H1 (cell line): ENCODE measurements at regions not wholly inside any gene's neighbourhood (a gene's known extent, or its start where the extent isn't known, plus 50 kb on each side); places are given as distances from the start of the nearest gene placed in this dataset.

Experiments used
- CTCF ChIA-PET: fragments of 300-600 bp; sonication (Branson Sonifier 250); formaldehyde crosslinking; loops from one replicate; lab custom pipeline; 2021; ENCODE audit not compliant: partially characterized antibody; lab: Charles Lee
- POLR2A ChIA-PET: fragments of 300-600 bp; sonication (Branson Sonifier 250); formaldehyde crosslinking; loops from one replicate; lab custom pipeline; 2021; ENCODE audit warnings: inconsistent platforms; ENCODE audit not compliant: partially characterized antibody; lab: Charles Lee
- DNase-seq, 2 experiments: peaks; one replicate each; pipeline versions ENCODE4 v3.0.0 to v3.0.0-alpha.2; 2010 to 2022; ENCODE audit warnings: low spot score in 2 of 2, low read depth in 1 of 2, mixed read lengths in 1 of 2
- FAIRE-seq: peaks from 2 replicates; lab custom pipeline; 2011; peaks lifted over from hg19 to GRCh38; lab: Jason Lieb, UNC
- H2AFZ ChIP-seq: 2 replicates; pipeline ENCODE4 v1.8.1; 2012; ENCODE audit warnings: low read length, inconsistent platforms
- H2AK5ac ChIP-seq: 2 replicates; pipeline ENCODE4 v1.6.1; 2013; ENCODE audit warnings: low read depth, low read length
- H2BK120ac ChIP-seq: replicated peaks from 2 replicates; pipeline ENCODE3; 2013; ENCODE audit warnings: low read depth, low read length, inconsistent platforms
- H2BK12ac ChIP-seq: 2 replicates; pipeline ENCODE4 v1.6.1; 2013; ENCODE audit warnings: low read depth, low read length
- H2BK15ac ChIP-seq: 2 replicates; pipeline ENCODE4 v1.6.1; 2013; ENCODE audit warnings: low read length
- H2BK20ac ChIP-seq: 2 replicates; pipeline ENCODE4 v1.6.1; 2013; ENCODE audit warnings: low read length
- H2BK5ac ChIP-seq: 2 replicates; pipeline ENCODE4 v1.6.1; 2013; ENCODE audit warnings: low read depth, low read length
- H3K14ac ChIP-seq: 2 replicates; pipeline ENCODE4 v1.6.1; 2013; ENCODE audit warnings: inconsistent platforms; ENCODE audit not compliant: insufficient read length
- H3K18ac ChIP-seq: 2 replicates; pipeline ENCODE4 v1.6.1; 2013; ENCODE audit warnings: low read length; ENCODE audit errors: extremely low read depth
- H3K23ac ChIP-seq: 2 replicates; pipeline ENCODE4 v1.6.1; 2013; ENCODE audit warnings: inconsistent platforms; ENCODE audit not compliant: insufficient read length
- H3K23me2 ChIP-seq: 2 replicates; pipeline ENCODE4 v1.6.1; 2013; ENCODE audit warnings: low read depth, low read length
- H3K27ac ChIP-seq: 2 replicates; pipeline ENCODE4 v1.6.1; 2011; ENCODE audit warnings: low read depth, low read length, inconsistent platforms
- H3K27me3 ChIP-seq, 4 experiments: replicated peaks in 1 of 4; 1 replicate in 1 of 4; 2 replicates in 3 of 4; pipeline versions ENCODE4 v1.6.1 to v1.8.1; 2011 to 2013; ENCODE audit warnings: low read length in 3 of 4, mild to moderate bottlenecking in 3 of 4, inconsistent platforms in 2 of 4, mixed read lengths in 2 of 4, moderate library complexity in 1 of 4; ENCODE audit not compliant: control insufficient read depth in 3 of 4, insufficient read depth in 3 of 4; ENCODE audit errors: extremely low read depth in 1 of 4
- H3K36me3 ChIP-seq, 4 experiments: 2 replicates each; pipeline versions ENCODE4 v1.6.1 to v1.8.1; 2011 to 2013; ENCODE audit warnings: mild to moderate bottlenecking in 4 of 4, low read length in 3 of 4, moderate library complexity in 2 of 4, control low read depth in 1 of 4, inconsistent platforms in 1 of 4; ENCODE audit not compliant: insufficient read depth in 4 of 4, control insufficient read depth in 2 of 4
- H3K4ac ChIP-seq: replicated peaks from 2 replicates; pipeline ENCODE3; 2013; ENCODE audit warnings: low read length, low read depth, mixed read lengths, inconsistent platforms; ENCODE audit not compliant: insufficient read length
- H3K4me1 ChIP-seq, 4 experiments: replicated peaks in 1 of 4; 1 replicate in 1 of 4; 2 replicates in 3 of 4; pipeline versions ENCODE4 v1.6.1 to v1.8.1; 2011 to 2013; ENCODE audit warnings: low read length in 3 of 4, inconsistent platforms in 2 of 4, mixed read lengths in 1 of 4; ENCODE audit not compliant: insufficient read depth in 4 of 4, control insufficient read depth in 3 of 4
- H3K4me2 ChIP-seq, 2 experiments: 2 replicates each; pipeline versions ENCODE4 v1.6.1 to v1.8.1; 2011 to 2013; ENCODE audit warnings: low read depth in 2 of 2, low read length in 2 of 2, control low read depth in 1 of 2, inconsistent platforms in 1 of 2, mild to moderate bottlenecking in 1 of 2; ENCODE audit not compliant: insufficient read depth in 1 of 2
- H3K4me3 ChIP-seq, 4 experiments: fragments of 200-600, 300-600 bp in 1 of 4; sonication (generic), shearing (Covaris generic), sonication (Bioruptor Twin) in 1 of 4; 2 replicates each; pipeline versions ENCODE4 v1.5.1 to v1.8.1; 2011 to 2016; ENCODE audit warnings: low read length in 4 of 4, low read depth in 3 of 4, control low read depth in 2 of 4, inconsistent platforms in 2 of 4, mild to moderate bottlenecking in 2 of 4, mixed read lengths in 1 of 4, moderate library complexity in 1 of 4; ENCODE audit not compliant: insufficient read depth in 2 of 4; ENCODE audit errors: extremely low read depth in 1 of 4
- H3K56ac ChIP-seq: replicated peaks from 2 replicates; pipeline ENCODE3; 2013; ENCODE audit warnings: low read depth, mild to moderate bottlenecking, mixed read lengths, low read length, inconsistent platforms; ENCODE audit not compliant: insufficient read length
- H3K79me1 ChIP-seq: 2 replicates; pipeline ENCODE4 v1.6.1; 2013; ENCODE audit warnings: low read depth, low read length, control low read depth
- H3K79me2 ChIP-seq, 2 experiments: 2 replicates each; pipeline versions ENCODE4 v1.6.1 to v1.8.1; 2012 to 2013; ENCODE audit warnings: low read length in 2 of 2, mild to moderate bottlenecking in 2 of 2, inconsistent platforms in 1 of 2; ENCODE audit not compliant: insufficient read depth in 2 of 2, control insufficient read depth in 1 of 2
- H3K9ac ChIP-seq, 4 experiments: replicated peaks in 1 of 4; 1 replicate in 1 of 4; 2 replicates in 3 of 4; pipeline versions ENCODE4 v1.6.1 to v1.8.1; 2011 to 2013; ENCODE audit warnings: low read depth in 3 of 4, low read length in 3 of 4, control low read depth in 2 of 4, mild to moderate bottlenecking in 2 of 4, moderate library complexity in 2 of 4, inconsistent platforms in 1 of 4; ENCODE audit errors: extremely low read depth in 1 of 4
- H3K9me3 ChIP-seq, 2 experiments: 2 replicates each; pipeline versions ENCODE4 v1.6.1 to v1.8.1; 2012 to 2013; ENCODE audit warnings: mild to moderate bottlenecking in 2 of 2, moderate library complexity in 2 of 2, control low read depth in 1 of 2, inconsistent platforms in 1 of 2, low read depth in 1 of 2, low read length in 1 of 2, mixed read lengths in 1 of 2; ENCODE audit not compliant: insufficient read depth in 2 of 2
- H4K20me1 ChIP-seq, 2 experiments: replicated peaks in 1 of 2; 2 replicates each; pipeline versions ENCODE3 to v1.8.1; 2011 to 2013; ENCODE audit warnings: inconsistent platforms in 2 of 2, low read length in 2 of 2, mild to moderate bottlenecking in 1 of 2; ENCODE audit not compliant: insufficient read depth in 2 of 2, control insufficient read depth in 1 of 2
- H4K5ac ChIP-seq: 2 replicates; pipeline ENCODE4 v1.6.1; 2013; ENCODE audit warnings: low read length, low read depth, mixed read lengths, inconsistent platforms; ENCODE audit not compliant: insufficient read length
- H4K8ac ChIP-seq: 2 replicates; pipeline ENCODE4 v1.8.0; 2013; ENCODE audit warnings: mild to moderate bottlenecking, moderate library complexity, low read length, inconsistent platforms; ENCODE audit not compliant: insufficient read depth; ENCODE audit errors: extremely low read depth
- H4K91ac ChIP-seq: replicated peaks from 2 replicates; pipeline ENCODE3; 2013; ENCODE audit warnings: low read length, mixed read lengths, inconsistent platforms; ENCODE audit not compliant: insufficient read length
- NANOG ChIP-seq: IDR thresholded peaks from 2 replicates; pipeline ENCODE4 v1.6.1; 2011; ENCODE audit warnings: low read length, low read depth, mild to moderate bottlenecking, inconsistent platforms; ENCODE audit not compliant: insufficient read depth, poor library complexity, severe bottlenecking
- POLR2A ChIP-seq, 2 experiments: IDR thresholded peaks; 1 replicate in 1 of 2; 2 replicates in 1 of 2; pipeline ENCODE4 v1.6.1; 2011; ENCODE audit warnings: low read depth in 2 of 2, low read length in 2 of 2, mild to moderate bottlenecking in 2 of 2; ENCODE audit errors: control extremely low read depth in 1 of 2
- WGBS, 2 experiments: shearing (Covaris generic) in 1 of 2; methylation state at CpG; one replicate each; pipeline versions ENCODE4 v1.1.6 to v1.1.7; 2013 to 2015; ENCODE audit warnings: low lambda C conversion rate in 2 of 2, mixed read lengths in 2 of 2, inconsistent platforms in 1 of 2, low coverage in 1 of 2, missing lambda C conversion rate in 1 of 2; ENCODE audit not compliant: insufficient replicate concordance in 2 of 2, insufficient coverage in 1 of 2, insufficient read length in 1 of 2; ENCODE audit errors: extremely low coverage in 1 of 2, missing lambda C conversion rate in 1 of 2; 5-methylcytosine and 5-hydroxymethylcytosine counted together

DNA sequence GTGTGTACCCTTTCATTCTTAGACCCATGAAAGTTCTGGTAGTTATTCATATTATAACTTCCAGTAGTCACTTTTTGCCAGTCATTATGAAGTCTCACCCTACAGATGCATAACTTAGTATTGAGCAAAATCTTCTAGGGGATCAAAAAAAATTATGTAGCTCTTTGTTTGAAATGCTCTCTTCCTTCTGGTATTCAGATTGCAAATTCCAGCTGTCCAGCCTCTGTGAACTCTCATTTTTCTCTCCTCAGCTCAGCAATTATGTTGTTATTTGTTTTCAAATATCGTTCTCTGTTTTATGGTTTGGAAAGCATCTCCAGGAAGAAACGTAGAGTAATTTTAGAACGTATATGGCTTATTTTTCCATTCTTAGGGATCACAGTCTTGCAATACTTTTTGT lies 442.5 kb downstream of the SEMA3D start:
- no peaks in the 10 kb centered on the region for H3K36me3 ChIP-seq
- H2BK120ac ChIP-seq: no peak overlapping the region
- H3K27ac ChIP-seq: no peak overlapping the region
- H3K79me2 ChIP-seq: no peaks in the 10 kb centered on the region
- H4K8ac ChIP-seq: no peak overlapping the region
- H3K18ac ChIP-seq: no peak overlapping the region
- H3K4me3 ChIP-seq: no peak overlapping the region
- ChIA-PET CTCF (no interaction called here), POLR2A (no interaction called here)
- H4K5ac ChIP-seq: no peak overlapping the region
- 89% methylated on average over 3 of the region's 3 CpGs; no CpG with 5 or more reads in 1 of the 2 experiments for WGBS, 2 experiments
- H2AK5ac ChIP-seq: no peak overlapping the region
- H3K56ac ChIP-seq: no peak overlapping the region
- H3K9ac ChIP-seq: no peak overlapping the region
- no peak overlapping the region for H3K23ac ChIP-seq
- H3K14ac ChIP-seq: no peak overlapping the region
- H2BK5ac ChIP-seq: no peak overlapping the region
- no peak overlapping the region for H3K4ac ChIP-seq
- no peaks in the 10 kb centered on the region for H4K20me1 ChIP-seq
- H3K27me3 ChIP-seq: no peaks in the 10 kb centered on the region
- no peaks in the 10 kb centered on the region for H3K9me3 ChIP-seq
- no peaks in the 10 kb centered on the region for H3K23me2 ChIP-seq
- FAIRE-seq (no peak), DNase-seq (no peak)
- no peak overlapping the region for H4K91ac ChIP-seq
- H2BK12ac ChIP-seq: no peak overlapping the region
- no peak overlapping the region for H2AFZ ChIP-seq
- H3K4me2 ChIP-seq: no peak overlapping the region
- H3K4me1 ChIP-seq: no peaks in the 10 kb centered on the region
- H2BK15ac ChIP-seq: no peak overlapping the region
- TF ChIP-seq NANOG (no peak), POLR2A (IDR thresholded peaks at IDR 0.05; ENCODE audit: control extremely low read depth in 1 of 2, low read depth in 2 of 2, low read length in 2 of 2) (no peak)
- no peaks in the 10 kb centered on the region for H3K79me1 ChIP-seq
- H2BK20ac ChIP-seq: no peak overlapping the region
